Activated T-helper 1 cell treated with anti-CD3 and anti-CD28 coated beads, Interleukin-12 subunit alpha, Interleukin-12 subunit beta, Interleukin-2, Interleukin-4 antibody, amounts not matched to agents 30 ng/mL and 10 ng/mL and 1 ng/mL, durations not matched to agents 14 hours and 24 hours and 36 hours (primary cell): ENCODE measurements at regions not wholly inside any gene's neighbourhood (a gene's known extent, or its start where the extent isn't known, plus 50 kb on each side); places are given as distances from the start of the nearest gene placed in this dataset.

Experiments
- DNase-seq: peaks from one replicate; pipeline ENCODE4 v3.0.0; 2021; ENCODE audit warnings: low spot score
- H3K27ac Mint-ChIP-seq: one replicate; pipeline ENCODE4 v1.8.0; 2021; ENCODE audit warnings: mild to moderate bottlenecking, mixed read lengths
- H3K27me3 Mint-ChIP-seq: one replicate; pipeline ENCODE4 v1.8.0; 2022; ENCODE audit warnings: mild to moderate bottlenecking, moderate library complexity, mixed read lengths; ENCODE audit not compliant: insufficient read depth
- H3K36me3 Mint-ChIP-seq: one replicate; pipeline ENCODE4 v1.8.0; 2021; ENCODE audit warnings: low read depth, mixed read lengths
- H3K4me1 Mint-ChIP-seq: one replicate; pipeline ENCODE4 v1.8.0; 2021; ENCODE audit warnings: low read depth, mixed read lengths
- H3K4me3 Mint-ChIP-seq: one replicate; pipeline ENCODE4 v1.8.0; 2021; ENCODE audit warnings: mild to moderate bottlenecking, moderate library complexity, mixed read lengths
- H3K9me3 Mint-ChIP-seq: one replicate; pipeline ENCODE4 v1.8.0; 2021; ENCODE audit warnings: mixed read lengths
- intact Hi-C: fragments of 100-400 bp; cut with micrococcal nuclease; formaldehyde crosslinking; loops from one replicate; pipeline ENCODE4 v1.15.1; 2024

GRCh38 chr4:64897683-64898082 is 488.4 kb upstream of the TECRL start:
- no peak for DNase-seq
- intact Hi-C loops = no loop called here
- no peak overlapping the region for H3K4me3 Mint-ChIP-seq
- H3K9me3 Mint-ChIP-seq = no peaks in the 10 kb centered on the region
- no peaks in the 10 kb centered on the region for H3K4me1 Mint-ChIP-seq
- H3K27me3 Mint-ChIP-seq = no peaks in the 10 kb centered on the region
- H3K36me3 Mint-ChIP-seq = no peaks in the 10 kb centered on the region
- no peak overlapping the region for H3K27ac Mint-ChIP-seq

DNA sequence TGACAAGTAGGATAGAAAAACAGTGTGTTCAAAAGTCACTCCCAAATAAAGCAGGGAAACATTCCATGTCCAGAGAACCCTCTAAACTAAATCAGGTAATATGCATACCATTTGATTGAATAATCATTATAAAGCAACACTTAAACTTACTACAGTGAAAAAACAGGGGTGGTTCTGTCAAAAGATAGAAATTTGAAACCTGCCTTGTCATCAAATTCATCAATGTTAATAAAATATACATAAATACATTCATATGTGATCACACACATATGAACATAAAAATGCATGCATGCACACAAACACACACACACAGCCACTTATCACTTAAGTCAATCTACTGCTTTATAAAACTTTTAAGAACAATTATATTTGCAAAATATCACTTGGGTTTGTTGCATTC is 485.8 kb upstream of the TECRL start:
- no peak for DNase-seq
- Mint-ChIP-seq H3K27ac (no peak overlapping the region), H3K9me3 (no peaks in the 10 kb centered on the region), H3K4me3 (no peak overlapping the region), H3K36me3 (no peaks in the 10 kb centered on the region), H3K27me3 (no peaks in the 10 kb centered on the region), H3K4me1 (no peaks in the 10 kb centered on the region)
- intact Hi-C loops = no loop called here

- Mint-ChIP-seq H3K9me3 (no peaks in the 10 kb centered on the region), H3K4me3 (no peak overlapping the region), H3K27me3 (no peaks in the 10 kb centered on the region), H3K36me3 (no peaks in the 10 kb centered on the region), H3K27ac (no peak overlapping the region), H3K4me1 (no peaks in the 10 kb centered on the region)
- no peak for DNase-seq
- intact Hi-C loops = no loop called here
Measured at GRCh38 chr4:64893205-64893604, 484.0 kb upstream of the TECRL start.

- peaks cover 8% of the 10 kb centered on the region for H3K9me3 Mint-ChIP-seq
- intact Hi-C loops = no loop called here
- no peaks in the 10 kb centered on the region for H3K36me3 Mint-ChIP-seq
- no peaks in the 10 kb centered on the region for H3K27me3 Mint-ChIP-seq
- H3K4me3 Mint-ChIP-seq = no peak overlapping the region
- H3K4me1 Mint-ChIP-seq = no peaks in the 10 kb centered on the region
- H3K27ac Mint-ChIP-seq = no peak overlapping the region
- no peak for DNase-seq
Measured at GRCh38 chr4:64889906-64890610, 480.8 kb upstream of the TECRL start.

DNA sequence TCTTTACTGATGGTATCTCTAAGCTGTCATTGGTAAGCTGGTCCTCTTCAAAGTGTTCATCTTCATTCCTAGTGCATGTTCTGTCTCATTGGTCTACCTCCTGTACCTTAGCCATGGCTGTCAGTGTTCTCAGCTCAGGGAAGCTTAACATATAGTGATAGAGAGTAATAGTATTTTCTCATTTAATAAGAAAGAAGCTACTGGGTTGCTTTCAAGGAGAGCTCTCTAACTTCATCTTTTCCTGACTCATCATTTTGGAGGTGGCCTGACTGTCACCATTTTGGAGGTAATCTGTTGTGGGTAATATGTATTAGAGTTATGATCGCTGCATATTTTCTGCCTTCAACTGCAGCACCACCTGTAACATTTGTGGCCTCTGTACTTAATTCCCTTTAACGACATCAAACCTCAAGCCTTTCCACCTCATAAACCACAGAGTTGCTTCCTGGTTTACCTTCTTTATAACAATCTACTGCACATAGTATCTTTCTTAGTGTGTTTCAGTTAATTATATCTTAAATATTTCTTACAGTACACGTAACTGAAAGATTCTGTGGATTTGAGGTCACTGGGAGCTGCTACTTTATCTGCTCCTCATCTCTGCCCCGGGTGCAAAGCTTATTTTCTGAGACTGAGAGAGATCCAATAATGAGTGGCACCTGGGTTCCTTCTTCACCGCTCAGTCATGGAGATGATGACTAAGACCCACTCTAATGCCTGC is 474.0 kb upstream of the TECRL start:
- no peak overlapping the region for H3K4me3 Mint-ChIP-seq
- H3K27ac Mint-ChIP-seq = no peak overlapping the region
- no peaks in the 10 kb centered on the region for H3K27me3 Mint-ChIP-seq
- H3K9me3 Mint-ChIP-seq = peaks cover 8% of the 10 kb centered on the region
- H3K4me1 Mint-ChIP-seq = peaks cover 15% of the 10 kb centered on the region
- DNase-seq = no peak
- H3K36me3 Mint-ChIP-seq = no peaks in the 10 kb centered on the region
- intact Hi-C loops = no loop called here

DNA sequence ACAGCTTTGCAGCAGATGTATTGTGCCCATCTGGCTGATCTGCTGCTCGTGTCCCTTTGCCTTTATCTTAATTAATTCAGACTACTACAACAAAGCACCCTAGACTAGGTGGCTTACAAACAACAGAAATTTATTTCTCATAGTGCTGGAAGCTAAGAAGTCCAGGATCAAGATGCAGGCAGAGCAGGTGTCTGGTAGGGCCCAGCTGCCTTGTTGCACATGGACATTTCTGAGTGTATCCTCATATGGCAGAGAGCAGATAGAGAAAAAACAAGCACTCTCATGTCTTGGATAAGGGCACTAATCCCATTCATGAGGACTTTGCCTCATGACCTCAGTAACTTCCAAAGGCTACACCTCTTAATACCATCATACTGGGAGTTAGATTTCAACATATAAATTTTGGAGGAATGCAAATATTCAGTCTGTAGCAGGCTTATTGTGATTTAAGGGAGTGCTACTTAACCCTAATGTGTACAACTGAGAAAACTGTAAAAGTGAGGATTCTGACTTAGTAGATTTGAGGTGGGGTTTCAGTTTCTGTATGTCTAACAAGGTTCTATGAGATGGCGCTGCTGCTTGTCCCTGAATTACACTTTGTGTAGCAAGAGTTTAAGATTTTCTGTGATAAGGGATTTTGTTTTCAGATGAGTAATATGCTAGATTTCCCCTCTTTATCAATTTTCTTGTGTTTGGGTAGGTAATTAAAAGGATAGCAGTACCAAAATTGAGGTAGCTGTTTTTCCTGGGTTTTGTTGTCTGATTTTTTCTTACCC is 473.2 kb upstream of the TECRL start:
- H3K9me3 Mint-ChIP-seq = peaks cover 4% of the 10 kb centered on the region
- intact Hi-C loops = no loop called here
- H3K36me3 Mint-ChIP-seq = no peaks in the 10 kb centered on the region
- H3K4me3 Mint-ChIP-seq = no peak overlapping the region
- DNase-seq = no peak
- peaks cover 15% of the 10 kb centered on the region for H3K4me1 Mint-ChIP-seq
- no peaks in the 10 kb centered on the region for H3K27me3 Mint-ChIP-seq
- no peak overlapping the region for H3K27ac Mint-ChIP-seq

DNA sequence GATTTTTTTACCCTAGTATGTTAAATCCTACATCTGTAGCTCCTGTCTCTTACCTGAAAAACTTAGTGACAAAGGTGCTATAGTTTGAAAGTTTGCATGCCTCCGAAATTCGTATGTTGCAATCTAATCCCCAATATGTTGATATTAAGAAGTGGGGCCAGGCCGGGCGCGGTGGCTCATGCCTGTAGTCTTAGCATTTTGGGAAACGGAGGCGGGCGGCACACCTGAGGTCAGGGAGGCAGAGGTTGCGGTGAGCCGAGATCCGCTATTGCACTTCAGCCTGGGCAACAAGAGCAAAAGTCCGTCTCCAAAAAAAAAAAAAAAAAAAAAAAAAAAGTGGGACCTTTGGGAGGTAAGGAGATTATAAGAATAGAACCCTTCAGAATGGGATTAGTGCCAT is 471.3 kb upstream of the TECRL start:
- H3K27me3 Mint-ChIP-seq = no peaks in the 10 kb centered on the region
- peaks cover 15% of the 10 kb centered on the region for H3K4me1 Mint-ChIP-seq
- H3K36me3 Mint-ChIP-seq = no peaks in the 10 kb centered on the region
- peaks cover 4% of the 10 kb centered on the region for H3K9me3 Mint-ChIP-seq
- DNase-seq = no peak
- intact Hi-C loops = no loop called here
- H3K27ac Mint-ChIP-seq = no peak overlapping the region
- H3K4me3 Mint-ChIP-seq = no peak overlapping the region

DNA sequence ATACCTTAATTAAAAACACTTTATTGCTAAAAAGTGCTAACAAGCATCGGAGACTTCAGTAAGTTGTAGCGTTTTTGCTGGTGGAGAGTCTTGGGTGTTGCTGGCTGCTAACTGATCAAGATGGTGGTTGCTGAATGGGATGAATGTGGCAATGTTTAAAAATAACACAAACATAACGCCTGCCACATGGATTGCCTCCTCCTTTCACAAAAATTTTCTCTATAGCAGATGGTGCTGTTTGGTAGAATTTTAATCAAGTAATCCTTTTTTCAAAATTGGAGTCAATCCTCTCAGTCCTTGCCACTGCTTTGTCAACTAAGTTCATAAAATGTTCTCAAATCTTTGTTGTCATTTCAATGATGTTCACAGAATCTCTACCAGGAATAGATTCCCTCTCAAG is 466.8 kb upstream of the TECRL start:
- intact Hi-C loops = no loop called here
- Mint-ChIP-seq H3K4me3 (no peak overlapping the region), H3K4me1 (no peaks in the 10 kb centered on the region), H3K27ac (no peak overlapping the region), H3K9me3 (peaks cover 3% of the 10 kb centered on the region), H3K36me3 (no peaks in the 10 kb centered on the region), H3K27me3 (no peaks in the 10 kb centered on the region)
- DNase-seq = no peak

DNA sequence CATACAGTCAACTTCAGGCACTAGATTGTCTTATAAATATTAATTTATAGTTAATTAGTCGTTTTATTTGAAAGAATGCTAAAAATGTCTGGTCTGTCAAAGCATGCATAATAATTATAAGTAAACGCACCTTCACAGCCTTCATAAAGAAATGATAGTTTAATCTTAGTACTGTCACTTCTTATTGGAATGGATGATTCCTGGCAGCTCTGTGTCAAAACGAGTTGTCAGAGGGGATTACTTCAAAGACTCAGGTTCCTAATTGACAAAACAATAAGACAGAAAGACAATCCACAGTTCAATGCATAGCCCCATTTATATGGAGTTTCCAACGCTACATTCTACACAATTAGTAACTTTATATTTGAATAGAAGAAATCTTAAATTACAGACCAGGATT is 461.3 kb upstream of the TECRL start:
- H3K9me3 Mint-ChIP-seq = peaks cover 11% of the 10 kb centered on the region
- H3K4me1 Mint-ChIP-seq = no peaks in the 10 kb centered on the region
- no peaks in the 10 kb centered on the region for H3K36me3 Mint-ChIP-seq
- DNase-seq = no peak
- intact Hi-C loops = no loop called here
- no peak overlapping the region for H3K4me3 Mint-ChIP-seq
- no peak overlapping the region for H3K27ac Mint-ChIP-seq
- H3K27me3 Mint-ChIP-seq = no peaks in the 10 kb centered on the region

DNA sequence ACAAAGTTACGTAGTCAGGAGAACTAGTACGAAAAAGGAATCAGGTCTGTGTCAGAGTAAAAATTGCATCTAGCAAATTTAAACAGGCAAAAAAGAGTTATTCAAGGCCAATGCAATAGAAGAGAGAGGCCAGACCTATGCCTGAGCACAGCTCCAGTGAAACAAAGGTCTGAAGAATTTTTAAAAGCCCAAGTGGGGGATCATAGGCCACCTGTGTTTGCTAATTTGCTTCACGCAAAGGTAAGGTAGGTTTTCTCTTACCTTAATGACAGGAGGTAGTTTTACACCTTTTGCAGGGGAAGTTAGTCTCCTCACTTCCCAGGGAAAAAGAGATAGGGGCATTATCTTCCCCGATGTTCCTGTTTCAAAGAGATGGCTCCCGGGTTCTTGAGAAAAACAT is 448.6 kb upstream of the TECRL start:
- no peaks in the 10 kb centered on the region for H3K4me1 Mint-ChIP-seq
- H3K27ac Mint-ChIP-seq = no peak overlapping the region
- H3K36me3 Mint-ChIP-seq = no peaks in the 10 kb centered on the region
- no peak overlapping the region for H3K4me3 Mint-ChIP-seq
- intact Hi-C loops = no loop called here
- DNase-seq = no peak
- H3K9me3 Mint-ChIP-seq = no peaks in the 10 kb centered on the region
- H3K27me3 Mint-ChIP-seq = no peaks in the 10 kb centered on the region

DNA sequence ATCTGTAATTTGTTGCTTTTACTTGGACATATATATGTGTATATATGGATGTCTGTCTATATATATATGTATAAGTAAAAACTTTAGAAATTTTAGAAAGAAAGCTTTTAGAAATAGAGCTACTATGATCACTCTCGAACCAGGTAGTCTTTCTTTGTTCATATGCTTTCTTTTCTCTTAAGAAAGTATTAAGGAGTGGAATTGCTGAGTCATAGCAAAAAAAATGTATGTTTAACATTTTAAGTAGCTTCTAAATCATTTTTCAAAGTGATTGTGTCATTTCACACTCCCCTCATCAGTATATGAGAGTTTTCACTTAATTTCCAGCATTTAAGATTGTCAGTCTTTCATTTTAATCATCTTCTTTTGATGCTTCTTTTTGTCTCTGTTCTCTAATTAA is 447.9 kb upstream of the TECRL start:
- Mint-ChIP-seq H3K4me1 (no peaks in the 10 kb centered on the region), H3K36me3 (no peaks in the 10 kb centered on the region), H3K27me3 (no peaks in the 10 kb centered on the region), H3K9me3 (no peaks in the 10 kb centered on the region), H3K4me3 (no peak overlapping the region), H3K27ac (no peak overlapping the region)
- DNase-seq = no peak
- intact Hi-C loops = no loop called here

DNA sequence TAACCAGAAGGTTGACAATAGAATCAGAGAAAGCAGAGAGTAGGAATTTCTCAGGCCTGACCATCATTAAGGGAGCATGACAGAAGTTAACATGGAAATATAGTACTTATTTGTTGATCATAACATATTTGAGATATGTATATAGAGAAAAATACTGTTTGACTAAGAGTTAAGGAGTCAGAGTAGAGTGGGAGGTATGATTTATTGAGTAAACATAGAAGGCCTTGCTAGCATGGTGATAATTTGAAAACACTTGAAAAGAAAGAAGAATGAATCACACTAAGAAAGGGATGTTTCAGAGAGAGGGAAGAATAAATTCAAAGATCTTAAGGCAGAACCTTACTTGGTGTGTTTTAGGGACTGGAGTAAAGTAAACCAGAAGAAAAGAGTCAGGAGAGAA is 437.2 kb upstream of the TECRL start:
- Mint-ChIP-seq H3K9me3 (no peaks in the 10 kb centered on the region), H3K36me3 (no peaks in the 10 kb centered on the region), H3K27ac (no peak overlapping the region), H3K4me1 (no peaks in the 10 kb centered on the region), H3K27me3 (no peaks in the 10 kb centered on the region), H3K4me3 (no peak overlapping the region)
- no peak for DNase-seq
- intact Hi-C loops = no loop called here

DNA sequence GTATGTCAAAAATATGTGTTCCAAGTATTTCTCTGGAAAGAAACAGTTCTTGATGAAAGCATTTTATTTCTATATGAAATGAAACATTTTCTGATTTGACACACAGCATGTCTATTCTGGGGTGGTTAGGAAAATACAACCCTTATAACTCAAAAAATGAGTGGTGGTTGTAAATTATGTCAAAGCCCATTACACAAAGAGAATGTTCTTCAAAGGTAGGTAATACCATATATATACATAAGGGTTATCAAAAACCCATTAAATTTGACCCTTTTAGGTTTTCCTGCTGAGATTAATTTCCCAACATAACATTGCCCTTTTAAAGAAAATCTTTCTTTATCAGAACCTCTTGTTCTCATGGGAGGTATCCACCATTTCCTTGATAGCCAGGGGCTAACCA is 420.5 kb upstream of the TECRL start:
- H3K27ac Mint-ChIP-seq = no peak overlapping the region
- intact Hi-C loops = no loop called here
- H3K9me3 Mint-ChIP-seq = peaks cover 3% of the 10 kb centered on the region
- no peak for DNase-seq
- H3K4me3 Mint-ChIP-seq = no peak overlapping the region
- H3K4me1 Mint-ChIP-seq = no peaks in the 10 kb centered on the region
- H3K27me3 Mint-ChIP-seq = no peaks in the 10 kb centered on the region
- H3K36me3 Mint-ChIP-seq = no peaks in the 10 kb centered on the region
